ENCODE measurements at regions not wholly inside any gene's neighbourhood (a gene's known extent, or its start where the extent isn't known, plus 50 kb on each side); places are given as distances from the start of the nearest gene placed in this dataset.
A peak's percentile ranks its signal among the peaks of the same experiment; 100 is the strongest.

- no peak overlapping the region for H2AFZ ChIP-seq (replicated peaks)
- no peak for TF ChIP-seq EZH2 (IDR thresholded peaks at IDR 0.05)
- TF ChIP-seq EZH2phosphoT487 (IDR thresholded peaks at IDR 0.05) = no peak
- TF ChIP-seq CTCF (IDR thresholded peaks at IDR 0.05) = no peak
- no peak overlapping the region for H3K27ac ChIP-seq
- H3F3A ChIP-seq (ENCODE audit: low read depth) = no peaks in the 10 kb centered on the region
- Mint-ChIP-seq H3K36me3 (no peaks in the 10 kb centered on the region), H3K4me1 (peaks cover 55% of the 10 kb centered on the region), H3K4me3 (no peak overlapping the region), H3K27ac (no peak overlapping the region), H3K9me3 (no peaks in the 10 kb centered on the region), H3K27me3 (ENCODE audit: insufficient read depth, low read depth) (peaks cover 4% of the 10 kb centered on the region)
- no peaks in the 10 kb centered on the region for H4K20me1 ChIP-seq (ENCODE audit: low read depth)
- no peak overlapping the region for H3K9ac ChIP-seq
- H3K9me3 ChIP-seq (ENCODE audit: low read depth) = no peaks in the 10 kb centered on the region
- no peak overlapping the region for H3K4me3 ChIP-seq
- no peak for DNase-seq (ENCODE audit: low spot score)
- no peaks in the 10 kb centered on the region for H3K79me2 ChIP-seq (ENCODE audit: low read depth)
- H3K36me3 ChIP-seq = no peaks in the 10 kb centered on the region
- H3K4me1 ChIP-seq = no peaks in the 10 kb centered on the region
- no peak overlapping the region for H3K4me2 ChIP-seq
- H3K27me3 ChIP-seq = no peaks in the 10 kb centered on the region
Measured at GRCh38 chr2:2870106-2870505, 507.5 kb downstream of the EIPR1 start.

- no peaks in the 10 kb centered on the region for H3K27me3 ChIP-seq
- no peak overlapping the region for H3K9ac ChIP-seq
- no peak overlapping the region for H3K4me3 Mint-ChIP-seq
- no peaks in the 10 kb centered on the region for H3F3A ChIP-seq (ENCODE audit: low read depth)
- H3K4me2 ChIP-seq = no peak overlapping the region
- H4K20me1 ChIP-seq (ENCODE audit: low read depth) = no peaks in the 10 kb centered on the region
- H2AFZ ChIP-seq (replicated peaks) = no peak overlapping the region
- H3K9me3 ChIP-seq (ENCODE audit: low read depth) = no peaks in the 10 kb centered on the region
- H3K79me2 ChIP-seq (ENCODE audit: low read depth) = no peaks in the 10 kb centered on the region
- H3K36me3 Mint-ChIP-seq = no peaks in the 10 kb centered on the region
- H3K4me3 ChIP-seq = no peak overlapping the region
- DNase-seq (ENCODE audit: low spot score) = no peak
- H3K4me1 Mint-ChIP-seq = peaks cover 55% of the 10 kb centered on the region
- TF ChIP-seq EZH2phosphoT487 (IDR thresholded peaks at IDR 0.05) = no peak
- TF ChIP-seq CTCF (IDR thresholded peaks at IDR 0.05) = no peak
- no peak for TF ChIP-seq EZH2 (IDR thresholded peaks at IDR 0.05)
- H3K27ac Mint-ChIP-seq = no peak overlapping the region
- no peaks in the 10 kb centered on the region for H3K4me1 ChIP-seq
- H3K9me3 Mint-ChIP-seq = no peaks in the 10 kb centered on the region
- H3K36me3 ChIP-seq = no peaks in the 10 kb centered on the region
- H3K27ac ChIP-seq = no peak overlapping the region
- peaks cover 4% of the 10 kb centered on the region for H3K27me3 Mint-ChIP-seq (ENCODE audit: insufficient read depth, low read depth)
Measured at GRCh38 chr2:2869553-2869952, 508.1 kb downstream of the EIPR1 start.

- peaks cover 49% of the 10 kb centered on the region for H3K4me1 Mint-ChIP-seq
- H2AFZ ChIP-seq (replicated peaks) = no peak overlapping the region
- H3K36me3 ChIP-seq = no peaks in the 10 kb centered on the region
- no peaks in the 10 kb centered on the region for H3K9me3 Mint-ChIP-seq
- H3K27ac Mint-ChIP-seq = no peak overlapping the region
- H3K4me3 ChIP-seq = no peak overlapping the region
- no peak overlapping the region for H3K4me2 ChIP-seq
- H3K4me1 ChIP-seq = no peaks in the 10 kb centered on the region
- H3F3A ChIP-seq (ENCODE audit: low read depth) = no peaks in the 10 kb centered on the region
- H3K4me3 Mint-ChIP-seq = no peak overlapping the region
- H3K27ac ChIP-seq = no peak overlapping the region
- H3K27me3 ChIP-seq = no peaks in the 10 kb centered on the region
- no peaks in the 10 kb centered on the region for H3K36me3 Mint-ChIP-seq
- H3K9ac ChIP-seq = no peak overlapping the region
- peak; percentile 27 for DNase-seq (ENCODE audit: low spot score)
- H4K20me1 ChIP-seq (ENCODE audit: low read depth) = no peaks in the 10 kb centered on the region
- TF ChIP-seq EZH2phosphoT487 (IDR thresholded peaks at IDR 0.05) = no peak
- no peak for TF ChIP-seq CTCF (IDR thresholded peaks at IDR 0.05)
- TF ChIP-seq EZH2 (IDR thresholded peaks at IDR 0.05) = no peak
- H3K79me2 ChIP-seq (ENCODE audit: low read depth) = no peaks in the 10 kb centered on the region
- peaks cover 4% of the 10 kb centered on the region for H3K27me3 Mint-ChIP-seq (ENCODE audit: insufficient read depth, low read depth)
- no peaks in the 10 kb centered on the region for H3K9me3 ChIP-seq (ENCODE audit: low read depth)
Measured at GRCh38 chr2:2868085-2868484, 509.5 kb downstream of the EIPR1 start.
